ENCODE measurements at regions not wholly inside any gene's neighbourhood (a gene's known extent, or its start where the extent isn't known, plus 50 kb on each side); places are given as distances from the start of the nearest gene placed in this dataset.

DNA sequence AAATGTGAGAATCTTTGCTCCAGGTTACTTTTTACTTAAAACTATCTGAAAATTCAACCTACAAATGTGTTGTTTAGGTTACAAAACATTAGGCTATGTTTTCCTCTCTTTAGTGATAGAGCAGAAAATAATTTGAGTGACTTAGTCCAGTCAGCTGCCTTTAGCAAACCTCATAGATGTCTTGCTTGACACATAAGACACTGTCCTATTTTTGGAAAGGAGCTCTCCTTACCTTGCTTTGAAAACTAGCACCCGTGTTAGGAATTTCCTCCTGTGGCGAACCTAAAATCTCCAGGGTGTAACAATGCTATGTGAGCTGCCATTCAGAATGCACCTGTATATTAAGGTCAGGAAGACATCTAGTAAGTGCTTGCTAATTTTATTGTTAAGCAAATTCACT lies 221.2 kb upstream of the CD180 start:
- DNase-seq, result no peak
- no peaks in the 10 kb centered on the region for H3K27me3 ChIP-seq
- H3K4me1 ChIP-seq, result no peaks in the 10 kb centered on the region
- TF ChIP-seq, protein P1, sequence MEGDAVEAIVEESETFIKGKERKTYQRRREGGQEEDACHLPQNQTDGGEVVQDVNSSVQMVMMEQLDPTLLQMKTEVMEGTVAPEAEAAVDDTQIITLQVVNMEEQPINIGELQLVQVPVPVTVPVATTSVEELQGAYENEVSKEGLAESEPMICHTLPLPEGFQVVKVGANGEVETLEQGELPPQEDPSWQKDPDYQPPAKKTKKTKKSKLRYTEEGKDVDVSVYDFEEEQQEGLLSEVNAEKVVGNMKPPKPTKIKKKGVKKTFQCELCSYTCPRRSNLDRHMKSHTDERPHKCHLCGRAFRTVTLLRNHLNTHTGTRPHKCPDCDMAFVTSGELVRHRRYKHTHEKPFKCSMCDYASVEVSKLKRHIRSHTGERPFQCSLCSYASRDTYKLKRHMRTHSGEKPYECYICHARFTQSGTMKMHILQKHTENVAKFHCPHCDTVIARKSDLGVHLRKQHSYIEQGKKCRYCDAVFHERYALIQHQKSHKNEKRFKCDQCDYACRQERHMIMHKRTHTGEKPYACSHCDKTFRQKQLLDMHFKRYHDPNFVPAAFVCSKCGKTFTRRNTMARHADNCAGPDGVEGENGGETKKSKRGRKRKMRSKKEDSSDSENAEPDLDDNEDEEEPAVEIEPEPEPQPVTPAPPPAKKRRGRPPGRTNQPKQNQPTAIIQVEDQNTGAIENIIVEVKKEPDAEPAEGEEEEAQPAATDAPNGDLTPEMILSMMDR (IDR thresholded peaks at IDR 0.05), result no peak
- H3K36me3 ChIP-seq, result no peaks in the 10 kb centered on the region
- no peaks in the 10 kb centered on the region for H3K9me3 ChIP-seq
- no peak overlapping the region for H3K27ac ChIP-seq
- H3K4me3 ChIP-seq, result no peak overlapping the region

DNA sequence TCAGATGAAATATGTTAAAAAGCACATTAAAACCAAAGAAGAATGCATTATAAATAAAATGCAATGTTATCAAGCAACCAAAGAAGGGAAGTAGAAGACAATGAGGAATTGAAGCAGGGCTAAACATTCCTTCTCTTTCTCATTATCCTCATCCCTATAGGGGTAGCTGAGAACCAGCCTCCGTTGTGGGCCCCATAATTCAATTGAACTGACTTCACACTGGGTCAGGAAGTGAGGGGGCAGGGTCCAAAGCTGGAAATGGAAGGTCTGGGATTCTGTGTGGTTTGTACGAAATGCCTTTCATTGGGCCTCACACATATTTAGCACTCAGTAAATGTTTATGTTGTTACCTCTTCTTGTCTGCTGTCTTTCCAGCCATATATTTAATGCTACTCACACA lies 220.4 kb upstream of the CD180 start:
- Histone ChIP-seq H3K27ac (no peak overlapping the region), H3K36me3 (no peaks in the 10 kb centered on the region), H3K9me3 (no peaks in the 10 kb centered on the region), H3K4me3 (no peak overlapping the region), H3K4me1 (no peaks in the 10 kb centered on the region), H3K27me3 (no peaks in the 10 kb centered on the region)
- DNase-seq, result no peak
- TF ChIP-seq POLR2A (IDR thresholded peaks at IDR 0.05), result no peak
- TF ChIP-seq, protein P1 (IDR thresholded peaks at IDR 0.05), result no peak

DNA sequence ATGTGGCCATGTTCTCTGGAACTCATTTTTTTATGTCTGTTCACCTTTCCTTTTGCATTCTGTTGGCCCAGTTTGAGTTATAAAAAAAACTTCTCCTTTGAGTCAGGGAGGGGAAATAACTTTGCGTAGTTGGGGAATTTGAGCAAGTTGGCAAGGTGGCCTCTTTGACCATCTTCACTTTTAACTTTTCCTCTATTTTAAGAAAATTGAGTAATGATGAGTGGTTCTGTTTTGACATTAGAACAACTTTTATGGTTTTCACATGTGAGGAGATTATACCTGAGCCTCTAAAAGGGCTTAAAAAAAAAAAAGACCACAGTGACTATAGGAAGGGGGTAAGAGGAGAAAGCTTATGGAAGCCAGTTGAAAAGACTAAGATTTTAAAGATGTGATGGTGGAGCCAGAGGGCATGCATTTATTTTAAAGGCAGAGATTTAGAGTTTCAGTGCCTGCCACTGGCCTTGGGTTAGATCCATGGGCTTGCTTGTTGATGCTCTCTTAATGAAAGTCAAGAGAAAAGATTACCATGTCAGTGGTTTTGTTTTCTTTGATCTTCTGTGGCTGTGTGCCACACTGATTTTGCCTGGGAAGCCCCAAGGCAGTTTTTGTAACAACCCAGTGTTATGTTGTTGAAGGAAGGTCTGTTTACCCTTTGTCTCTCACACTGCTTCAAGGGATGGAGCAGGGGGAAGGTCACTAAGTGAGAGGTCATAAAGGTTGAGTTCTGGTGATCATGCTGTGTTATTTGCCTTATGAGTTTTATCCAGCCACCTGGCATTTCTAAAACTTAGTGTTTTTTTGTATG lies 219.7 kb upstream of the CD180 start:
- Histone ChIP-seq H3K36me3 (no peaks in the 10 kb centered on the region), H3K9me3 (no peaks in the 10 kb centered on the region), H3K27ac (no peak overlapping the region), H3K27me3 (no peaks in the 10 kb centered on the region), H3K4me3 (no peak overlapping the region), H3K4me1 (no peaks in the 10 kb centered on the region)
- no peak for DNase-seq
- TF ChIP-seq, protein P1 (IDR thresholded peaks at IDR 0.05), result no peak
- no peak for TF ChIP-seq POLR2A (IDR thresholded peaks at IDR 0.05)

DNA sequence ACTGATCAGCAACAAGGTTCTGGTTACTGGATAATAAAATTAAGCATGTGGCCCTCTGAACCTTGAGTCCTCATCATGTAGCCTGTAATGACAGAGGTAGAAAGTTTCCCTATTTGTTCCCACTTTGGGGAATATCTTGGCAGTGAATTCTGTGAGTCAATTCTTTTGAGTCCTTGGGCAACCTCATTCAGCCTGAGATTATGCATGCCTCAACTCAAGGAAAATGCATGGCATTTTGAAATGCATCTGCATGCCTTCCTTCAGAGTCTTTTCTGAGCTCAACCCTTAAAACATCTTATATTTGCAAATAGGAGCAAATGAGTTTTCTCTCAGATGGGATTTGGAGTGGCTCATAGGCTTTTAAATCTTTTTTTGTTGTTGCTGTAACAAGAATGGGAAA lies 218.1 kb upstream of the CD180 start:
- Histone ChIP-seq H3K27me3 (no peaks in the 10 kb centered on the region), H3K4me3 (no peak overlapping the region), H3K36me3 (no peaks in the 10 kb centered on the region), H3K9me3 (no peaks in the 10 kb centered on the region), H3K27ac (no peak overlapping the region), H3K4me1 (no peaks in the 10 kb centered on the region)
- no peak for DNase-seq
- TF ChIP-seq, protein P1 (IDR thresholded peaks at IDR 0.05), result no peak

DNA sequence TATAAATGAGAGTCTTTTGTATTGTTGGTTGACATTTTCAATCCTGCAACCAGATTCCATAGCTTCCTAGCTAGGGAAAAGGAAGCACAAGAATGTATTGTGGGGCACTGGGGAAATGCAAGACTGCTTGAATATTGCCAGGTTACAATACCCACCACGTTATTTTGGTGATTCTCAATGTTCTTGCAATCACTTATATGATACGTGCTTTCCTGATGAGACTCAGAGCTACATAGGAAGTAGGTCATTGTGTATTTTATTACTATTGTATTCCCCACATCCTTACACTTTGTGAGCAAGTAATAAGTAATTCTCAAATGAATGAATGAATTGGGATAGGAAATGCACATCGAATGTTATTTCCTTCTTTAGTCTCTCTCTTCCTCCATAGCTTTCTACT lies 217.1 kb upstream of the CD180 start:
- Histone ChIP-seq H3K27me3 (no peaks in the 10 kb centered on the region), H3K4me3 (no peak overlapping the region), H3K4me1 (no peaks in the 10 kb centered on the region), H3K36me3 (no peaks in the 10 kb centered on the region), H3K27ac (no peak overlapping the region), H3K9me3 (no peaks in the 10 kb centered on the region)
- TF ChIP-seq POLR2A (IDR thresholded peaks at IDR 0.05), result no peak
- TF ChIP-seq, protein P1 (IDR thresholded peaks at IDR 0.05), result no peak
- DNase-seq, result no peak

All from Peyer's patch (tissue), 4 donors.